BE2C (cell line): ENCODE measurements at regions not wholly inside any gene's neighbourhood (a gene's known extent, or its start where the extent isn't known, plus 50 kb on each side); places are given as distances from the start of the nearest gene placed in this dataset.

ENCODE experiments used
- DNase-seq: peaks from one replicate; pipeline ENCODE4 v3.0.0-alpha.2; 2020
- H3K27me3 ChIP-seq: fragments of 250-450 bp; sonication (Bioruptor Pico); 2 replicates; pipeline ENCODE4 v1.5.1; 2020; ENCODE audit warnings: mild to moderate bottlenecking
- H3K36me3 ChIP-seq: fragments of 250-450 bp; sonication (Bioruptor Pico); 2 replicates; pipeline ENCODE4 v1.5.1; 2020; ENCODE audit warnings: mild to moderate bottlenecking
- H3K4me1 ChIP-seq: fragments of 250-450 bp; sonication (Bioruptor Pico); 2 replicates; pipeline ENCODE4 v1.5.1; 2020
- H3K4me3 ChIP-seq: 2 replicates; pipeline ENCODE4 v1.5.1; 2011; ENCODE audit warnings: low read depth, low read length
- H3K9me3 ChIP-seq: fragments of 250-450 bp; sonication (Bioruptor Pico); 2 replicates; pipeline ENCODE4 v1.5.1; 2020
- TF ChIP-seq, protein P1 (sequence below): IDR thresholded peaks from 2 replicates; pipeline ENCODE4 v1.5.1; 2012; ENCODE audit warnings: mild to moderate bottlenecking, low read depth, low read length

DNA sequence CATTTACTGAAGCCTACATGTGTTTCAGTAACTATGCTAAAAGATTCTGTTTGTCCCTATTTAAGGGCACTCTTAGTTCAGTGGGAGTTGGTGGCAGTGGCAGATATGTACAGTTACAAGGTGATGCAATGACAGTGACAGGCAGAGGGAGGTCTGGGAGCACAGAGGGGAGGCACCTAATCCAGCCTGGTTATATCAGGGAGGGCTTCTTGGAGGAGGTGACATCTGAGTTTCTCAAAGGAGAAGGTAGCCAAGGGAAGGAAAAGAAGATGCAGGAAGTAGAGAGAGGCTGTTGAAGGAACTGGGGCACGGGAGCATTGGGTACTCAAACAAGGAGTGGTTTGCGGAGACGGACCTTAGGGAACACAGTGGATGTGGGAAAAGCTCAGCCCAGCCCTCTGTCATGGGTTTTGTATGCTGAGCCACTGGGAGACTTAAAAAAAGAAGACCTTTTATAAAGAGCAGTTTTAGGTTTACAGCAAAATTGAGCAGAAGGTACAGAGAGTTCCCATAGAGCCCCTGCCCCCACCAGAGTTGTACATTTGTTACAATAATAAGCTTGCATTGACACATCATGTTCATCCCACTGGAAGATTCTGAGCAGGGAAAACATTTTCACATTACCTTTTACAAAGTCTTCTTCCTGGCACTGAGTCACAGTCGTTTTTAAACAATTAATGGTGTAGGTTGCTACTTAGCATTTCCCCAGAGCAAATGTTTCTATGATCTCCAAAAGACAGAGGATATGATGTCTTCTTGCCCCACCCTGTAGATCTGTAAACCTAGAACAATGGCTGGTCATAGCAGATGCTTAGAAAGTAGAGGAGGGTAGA lies 83.0 kb upstream of the TAF1B start:
- no peaks in the 10 kb centered on the region for H3K27me3 ChIP-seq
- no peak for DNase-seq
- H3K9me3 ChIP-seq = no peaks in the 10 kb centered on the region
- no peaks in the 10 kb centered on the region for H3K36me3 ChIP-seq
- H3K4me3 ChIP-seq = no peak overlapping the region
- TF ChIP-seq, protein P1, sequence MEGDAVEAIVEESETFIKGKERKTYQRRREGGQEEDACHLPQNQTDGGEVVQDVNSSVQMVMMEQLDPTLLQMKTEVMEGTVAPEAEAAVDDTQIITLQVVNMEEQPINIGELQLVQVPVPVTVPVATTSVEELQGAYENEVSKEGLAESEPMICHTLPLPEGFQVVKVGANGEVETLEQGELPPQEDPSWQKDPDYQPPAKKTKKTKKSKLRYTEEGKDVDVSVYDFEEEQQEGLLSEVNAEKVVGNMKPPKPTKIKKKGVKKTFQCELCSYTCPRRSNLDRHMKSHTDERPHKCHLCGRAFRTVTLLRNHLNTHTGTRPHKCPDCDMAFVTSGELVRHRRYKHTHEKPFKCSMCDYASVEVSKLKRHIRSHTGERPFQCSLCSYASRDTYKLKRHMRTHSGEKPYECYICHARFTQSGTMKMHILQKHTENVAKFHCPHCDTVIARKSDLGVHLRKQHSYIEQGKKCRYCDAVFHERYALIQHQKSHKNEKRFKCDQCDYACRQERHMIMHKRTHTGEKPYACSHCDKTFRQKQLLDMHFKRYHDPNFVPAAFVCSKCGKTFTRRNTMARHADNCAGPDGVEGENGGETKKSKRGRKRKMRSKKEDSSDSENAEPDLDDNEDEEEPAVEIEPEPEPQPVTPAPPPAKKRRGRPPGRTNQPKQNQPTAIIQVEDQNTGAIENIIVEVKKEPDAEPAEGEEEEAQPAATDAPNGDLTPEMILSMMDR = no peak
- peaks cover 3% of the 10 kb centered on the region; the same call in 1 of the 2 replicates for H3K4me1 ChIP-seq

DNA sequence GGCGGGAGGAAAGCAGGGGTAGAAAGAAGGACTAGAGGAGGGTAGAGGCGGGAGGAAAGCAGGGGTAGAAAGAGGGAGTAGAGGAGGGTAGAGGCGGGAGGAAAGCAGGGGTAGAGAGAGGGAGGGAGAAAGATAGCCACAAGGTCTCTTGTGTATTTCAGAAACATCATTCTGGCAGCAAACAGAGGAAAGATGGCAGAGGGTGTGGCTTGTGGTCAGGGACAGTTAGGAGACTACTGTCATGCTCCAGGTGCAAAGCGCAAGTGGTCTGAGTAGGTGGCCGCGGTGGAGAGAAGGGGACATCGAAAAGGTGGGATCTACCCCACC lies 82.4 kb upstream of the TAF1B start:
- no peak for DNase-seq
- Histone ChIP-seq H3K36me3 (no peaks in the 10 kb centered on the region), H3K9me3 (no peaks in the 10 kb centered on the region), H3K4me3 (no peak overlapping the region), H3K4me1 (no peaks in the 10 kb centered on the region), H3K27me3 (no peaks in the 10 kb centered on the region)
- TF ChIP-seq, protein P1 = no peak

DNA sequence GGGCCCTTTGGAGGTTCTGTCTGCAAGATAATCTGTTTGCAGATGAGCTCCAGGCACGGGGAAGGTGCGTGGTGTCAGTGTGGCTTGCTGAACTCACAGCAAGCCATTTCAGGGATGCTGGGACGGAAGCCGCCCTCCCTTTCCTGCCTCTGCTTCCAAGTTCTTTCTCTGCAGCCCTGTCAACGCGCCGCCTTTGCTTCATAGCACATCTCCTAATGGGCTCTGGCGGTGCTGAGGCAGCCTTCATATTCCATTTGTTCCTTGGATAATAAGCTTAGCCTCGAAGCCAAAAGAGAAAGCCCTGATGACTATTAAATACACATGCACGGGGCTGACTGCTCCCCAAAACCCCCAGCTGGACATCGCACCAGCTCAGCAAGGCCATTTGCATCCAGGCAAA lies 81.7 kb upstream of the TAF1B start:
- TF ChIP-seq, protein P1 = no peak

DNA sequence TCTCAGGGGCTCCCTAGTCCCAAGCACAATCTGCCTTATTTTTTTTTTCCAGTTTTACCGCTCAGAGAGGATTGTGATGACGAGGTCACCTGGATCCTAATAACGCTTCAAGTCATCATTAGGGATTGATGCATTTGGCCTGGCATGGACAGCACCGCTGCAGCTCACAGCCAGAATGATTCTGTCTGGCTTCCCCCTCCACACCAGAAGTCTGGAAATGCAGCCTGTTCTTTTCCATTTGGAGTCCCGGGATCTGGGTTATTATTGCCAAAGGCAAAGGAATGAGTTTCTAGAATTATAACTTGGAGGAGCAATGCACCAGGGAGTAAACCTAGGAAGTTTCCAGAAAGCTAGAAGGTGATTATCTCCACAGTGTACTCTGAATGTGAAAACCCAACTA lies 81.1 kb upstream of the TAF1B start:
- Histone ChIP-seq H3K27me3 (no peaks in the 10 kb centered on the region), H3K4me1 (no peaks in the 10 kb centered on the region), H3K36me3 (no peaks in the 10 kb centered on the region), H3K4me3 (no peak overlapping the region), H3K9me3 (no peaks in the 10 kb centered on the region)
- TF ChIP-seq, protein P1 = no peak
- DNase-seq = no peak

More for the DNA sequence above, 81.7 kb upstream of the TAF1B start:
- Histone ChIP-seq H3K27me3 (no peaks in the 10 kb centered on the region), H3K4me3 (no peak overlapping the region), H3K36me3 (no peaks in the 10 kb centered on the region), H3K4me1 (no peaks in the 10 kb centered on the region), H3K9me3 (no peaks in the 10 kb centered on the region)
- DNase-seq = no peak

DNA sequence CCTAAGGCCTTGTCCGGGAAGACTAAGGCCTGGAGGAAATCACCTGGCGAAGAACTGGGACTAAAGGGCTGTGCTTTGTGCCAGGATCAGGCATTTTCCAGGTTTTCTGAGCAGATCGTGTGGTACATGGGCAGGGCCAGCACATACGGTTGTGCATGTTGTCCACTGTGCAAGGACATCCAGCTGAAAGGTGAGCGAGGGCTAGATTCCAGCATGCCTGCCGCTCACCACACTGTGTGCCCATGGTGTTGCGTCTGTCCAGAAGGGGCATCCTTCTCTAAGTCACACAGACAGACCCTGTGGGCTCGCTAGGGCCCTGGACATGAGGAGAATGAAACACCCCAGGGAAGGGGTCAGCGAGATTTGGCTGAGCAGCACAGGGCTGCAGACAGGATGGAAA lies 80.3 kb upstream of the TAF1B start:
- Histone ChIP-seq H3K27me3 (no peaks in the 10 kb centered on the region), H3K4me1 (no peaks in the 10 kb centered on the region), H3K9me3 (no peaks in the 10 kb centered on the region), H3K4me3 (no peak overlapping the region), H3K36me3 (no peaks in the 10 kb centered on the region)
- DNase-seq = no peak
- TF ChIP-seq, protein P1 = no peak

DNA sequence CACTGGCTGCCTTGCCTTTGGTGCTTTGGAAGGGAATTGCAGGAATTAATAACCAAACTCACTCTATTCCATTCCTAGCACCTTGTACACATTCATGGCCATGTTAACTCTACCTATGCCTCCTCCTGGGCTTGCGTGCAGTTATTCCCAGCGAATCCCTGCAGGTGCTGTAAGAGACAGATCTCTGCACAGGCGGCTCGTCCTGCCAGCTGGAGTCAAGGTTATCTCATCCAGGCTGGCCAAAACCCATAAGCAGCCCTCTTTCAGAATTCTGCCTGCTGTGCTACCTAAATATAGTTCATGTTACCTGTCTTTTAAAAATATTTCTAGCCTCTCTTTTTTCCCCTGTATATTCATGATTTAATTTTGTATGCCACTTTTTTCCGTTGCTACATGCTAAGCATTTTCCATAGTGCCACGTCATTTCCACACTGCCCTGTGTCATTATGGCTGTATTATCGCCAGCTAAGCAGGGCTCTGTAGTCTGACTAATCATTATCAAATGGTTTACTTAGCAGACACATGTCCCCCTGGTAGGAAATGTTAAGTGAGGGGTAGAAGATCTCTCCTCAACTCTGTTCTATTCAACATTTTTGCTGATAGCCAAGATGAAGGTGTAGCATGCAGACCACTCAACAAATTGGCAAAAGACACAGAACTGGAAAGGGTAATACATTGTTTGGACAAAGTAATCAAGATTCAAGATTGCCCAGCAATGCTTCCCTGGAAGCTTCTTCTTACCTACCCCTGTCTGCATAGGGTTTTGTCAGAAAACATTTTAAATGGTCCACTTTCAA lies 79.7 kb upstream of the TAF1B start:
- DNase-seq = no peak
- Histone ChIP-seq H3K27me3 (no peaks in the 10 kb centered on the region), H3K4me3 (no peak overlapping the region), H3K36me3 (no peaks in the 10 kb centered on the region), H3K4me1 (no peaks in the 10 kb centered on the region), H3K9me3 (no peaks in the 10 kb centered on the region)
- TF ChIP-seq, protein P1 = no peak
